HepG2 (cell line): ENCODE measurements at regions not wholly inside any gene's neighbourhood (a gene's known extent, or its start where the extent isn't known, plus 50 kb on each side); places are given as distances from the start of the nearest gene placed in this dataset.

ENCODE experiments used
- ATAC-seq: fragments of 200-7000 bp; cut with Tn5 transposase; 3 replicates; pipeline ENCODE4 v1.9.1; 2020; ENCODE audit warnings: mild to moderate bottlenecking, moderate library complexity
- BruUV-seq: library from RNA; stranded (reverse); fragments of 400-500 nt; replicated peaks from 2 replicates; lab custom pipeline; 2021; lab: Mats Ljungman, UMichigan
- CTCF ChIA-PET: fragments of 300-600 bp; formaldehyde crosslinking; extraction: SDS; loops from one replicate; lab custom pipeline; 2021; ENCODE audit warnings: low total read pairs, inconsistent platforms, low intra/inter-chr PET ratio; lab: Yijun Ruan, JAX
- POLR2A ChIA-PET: fragments of 350-600 bp; sonication (Branson Sonifier 250); formaldehyde crosslinking; loops from one replicate; lab custom pipeline; 2020; ENCODE audit warnings: antibody characterized with exemption, inconsistent platforms; lab: Yijun Ruan, JAX
- DNase-seq: peaks from one replicate; pipeline ENCODE4 v3.0.0-alpha.2; 2015; ENCODE audit warnings: low spot score
- FAIRE-seq: peaks from 3 replicates; lab custom pipeline; 2011; peaks lifted over from hg19 to GRCh38; lab: Jason Lieb, UNC
- H2AFZ ChIP-seq: one replicate; pipeline ENCODE4 v1.6.1; 2011; ENCODE audit warnings: low read length, inconsistent platforms
- H3K27ac ChIP-seq: fragments of 300-600 bp; 3 replicates; pipeline ENCODE4 v1.8.0; 2011; ENCODE audit warnings: mixed run types, mild to moderate bottlenecking, mixed read lengths, low read length, inconsistent platforms; ENCODE audit not compliant: insufficient read depth; ENCODE audit errors: extremely low read length
- H3K27me3 ChIP-seq, 2 experiments: fragments of 200-600 bp in 1 of 2; 2 replicates in 1 of 2; 3 replicates in 1 of 2; pipeline versions ENCODE4 v1.6.0 to v1.8.0; 2011; ENCODE audit warnings: low read length in 2 of 2, mild to moderate bottlenecking in 2 of 2, moderate library complexity in 2 of 2, inconsistent platforms in 1 of 2; ENCODE audit not compliant: insufficient read depth in 2 of 2, control insufficient read depth in 1 of 2
- H3K36me3 ChIP-seq, 2 experiments: fragments of 200-600 bp in 1 of 2; replicated peaks in 1 of 2; 2 replicates in 1 of 2; 3 replicates in 1 of 2; pipeline versions ENCODE4 v1.5.1 to v1.8.0; 2011; ENCODE audit warnings: low read length in 2 of 2, inconsistent platforms in 1 of 2; ENCODE audit not compliant: insufficient read depth in 2 of 2, control insufficient read depth in 1 of 2
- H3K4me1 ChIP-seq: 2 replicates; pipeline ENCODE4 v1.5.1; 2012; ENCODE audit warnings: low read length, inconsistent platforms; ENCODE audit not compliant: insufficient read depth
- H3K4me2 ChIP-seq: 2 replicates; pipeline ENCODE4 v1.6.0; 2011; ENCODE audit warnings: low read depth, low read length, inconsistent platforms
- H3K4me3 ChIP-seq, 3 experiments: fragments of 200-600 bp in 1 of 3; sonication (generic), shearing (Covaris generic) in 1 of 3; replicated peaks in 1 of 3; 2 replicates each; pipeline ENCODE4 v1.5.1; 2011 to 2016; ENCODE audit warnings: low read length in 3 of 3, inconsistent platforms in 2 of 3, low read depth in 2 of 3, mild to moderate bottlenecking in 2 of 3, control low read depth in 1 of 3, mixed read lengths in 1 of 3; ENCODE audit not compliant: insufficient read depth in 1 of 3
- H3K79me2 ChIP-seq: one replicate; pipeline ENCODE4 v1.6.1; 2011; ENCODE audit warnings: low read length, inconsistent platforms; ENCODE audit not compliant: insufficient read depth
- H3K9ac ChIP-seq: 2 replicates; pipeline ENCODE4 v1.6.0; 2011; ENCODE audit warnings: mild to moderate bottlenecking, low read depth, low read length, inconsistent platforms; ENCODE audit not compliant: insufficient read depth
- H3K9me3 ChIP-seq: 2 replicates; pipeline ENCODE4 v1.5.1; 2012; ENCODE audit warnings: mild to moderate bottlenecking, low read length
- H4K20me1 ChIP-seq: 2 replicates; pipeline ENCODE4 v1.6.0; 2011; ENCODE audit warnings: inconsistent platforms, mild to moderate bottlenecking, low read length, moderate library complexity; ENCODE audit not compliant: insufficient read depth
- ATF7-NPFF ChIP-seq: sonication (generic); formaldehyde crosslinking; IDR thresholded peaks from 2 replicates; pipeline ENCODE4 v1.8.1; 2023; ENCODE audit warnings: mild to moderate bottlenecking, low read depth, missing genetic modification reagents, moderate library complexity
- CBX5 ChIP-seq: sonication (generic); formaldehyde crosslinking; IDR thresholded peaks from 2 replicates; pipeline ENCODE4 v1.4.0; 2020; ENCODE audit warnings: missing genetic modification reagents, borderline replicate concordance
- HDAC1 ChIP-seq: sonication (generic); formaldehyde crosslinking; IDR thresholded peaks from 2 replicates; pipeline ENCODE4 v1.5.1; 2020; ENCODE audit warnings: mild to moderate bottlenecking, missing genetic modification reagents
- MED1 ChIP-seq: sonication (generic); formaldehyde crosslinking; IDR thresholded peaks from 2 replicates; pipeline ENCODE4 v1.4.0; 2020; ENCODE audit warnings: missing genetic modification reagents
- NCOA2 ChIP-seq: sonication (generic); formaldehyde crosslinking; IDR thresholded peaks from 2 replicates; pipeline ENCODE4 v1.8.0; 2022; ENCODE audit warnings: inconsistent platforms
- NFE2L2 ChIP-seq: fragments of 150-350 bp; IDR thresholded peaks from 2 replicates; pipeline ENCODE4 v1.6.1; 2014; ENCODE audit warnings: low read length
- NFRKB ChIP-seq: fragments of 450-650 bp; IDR thresholded peaks from 2 replicates; pipeline ENCODE4 v1.6.1; 2017
- RFX5 ChIP-seq: IDR thresholded peaks from 2 replicates; pipeline ENCODE4 v1.6.1; 2011; ENCODE audit warnings: low read depth, low read length, improper control_type of control experiment
- SP4 ChIP-seq: sonication (generic); formaldehyde crosslinking; IDR thresholded peaks from 2 replicates; pipeline ENCODE4 v1.8.1; 2023; ENCODE audit warnings: mild to moderate bottlenecking, missing genetic modification reagents
- TARDBP ChIP-seq: sonication (generic); formaldehyde crosslinking; IDR thresholded peaks from 2 replicates; pipeline ENCODE4 v1.8.0; 2022; ENCODE audit warnings: mild to moderate bottlenecking, missing genetic modification reagents
- TBX3 ChIP-seq: fragments of 450-650 bp; IDR thresholded peaks from 2 replicates; pipeline ENCODE4 v1.6.1; 2017; ENCODE audit warnings: antibody characterized with exemption, mild to moderate bottlenecking, inconsistent platforms, borderline replicate concordance
- ZFP62 ChIP-seq: sonication (generic); formaldehyde crosslinking; IDR thresholded peaks from 2 replicates; pipeline ENCODE4 v1.4.0; 2020; ENCODE audit warnings: missing genetic modification reagents
- ZNF558 ChIP-seq: sonication (generic); formaldehyde crosslinking; IDR thresholded peaks from 2 replicates; pipeline ENCODE4 v1.9.0; 2022; ENCODE audit warnings: mild to moderate bottlenecking, missing genetic modification reagents, borderline replicate concordance
- ZNF576 ChIP-seq: sonication (generic); formaldehyde crosslinking; IDR thresholded peaks from 2 replicates; pipeline ENCODE4 v1.4.0; 2020; ENCODE audit warnings: mild to moderate bottlenecking, missing genetic modification reagents
- WGBS: methylation state at CpG from one replicate; pipeline ENCODE4 v1.1.6; 2017; ENCODE audit warnings: low lambda C conversion rate; 5-methylcytosine and 5-hydroxymethylcytosine counted together
- in situ Hi-C: cut with HindIII; loops from 2 replicates; pipeline ENCODE4 v1.10.0; 2017; ENCODE audit warnings: low pct_unique_long_range_greater_than_20kb; ENCODE audit not compliant: extremely low pct_ligation_motif_present
- intact Hi-C: fragments of 100-400 bp; cut with micrococcal nuclease; formaldehyde crosslinking; loops from one replicate; pipeline ENCODE4 v1.10.0; 2022; ENCODE audit not compliant: unreplicated experiment
- TF ChIP-seq, protein P1 (sequence below): sonication (generic); formaldehyde crosslinking; IDR thresholded peaks from 2 replicates; pipeline ENCODE4 v1.5.0; 2020; ENCODE audit warnings: mild to moderate bottlenecking, missing genetic modification reagents, moderate library complexity
- TF ChIP-seq, protein P2 (sequence below): sonication (generic); formaldehyde crosslinking; IDR thresholded peaks from 2 replicates; pipeline ENCODE4 v1.4.0; 2020; ENCODE audit warnings: missing genetic modification reagents

DNA sequence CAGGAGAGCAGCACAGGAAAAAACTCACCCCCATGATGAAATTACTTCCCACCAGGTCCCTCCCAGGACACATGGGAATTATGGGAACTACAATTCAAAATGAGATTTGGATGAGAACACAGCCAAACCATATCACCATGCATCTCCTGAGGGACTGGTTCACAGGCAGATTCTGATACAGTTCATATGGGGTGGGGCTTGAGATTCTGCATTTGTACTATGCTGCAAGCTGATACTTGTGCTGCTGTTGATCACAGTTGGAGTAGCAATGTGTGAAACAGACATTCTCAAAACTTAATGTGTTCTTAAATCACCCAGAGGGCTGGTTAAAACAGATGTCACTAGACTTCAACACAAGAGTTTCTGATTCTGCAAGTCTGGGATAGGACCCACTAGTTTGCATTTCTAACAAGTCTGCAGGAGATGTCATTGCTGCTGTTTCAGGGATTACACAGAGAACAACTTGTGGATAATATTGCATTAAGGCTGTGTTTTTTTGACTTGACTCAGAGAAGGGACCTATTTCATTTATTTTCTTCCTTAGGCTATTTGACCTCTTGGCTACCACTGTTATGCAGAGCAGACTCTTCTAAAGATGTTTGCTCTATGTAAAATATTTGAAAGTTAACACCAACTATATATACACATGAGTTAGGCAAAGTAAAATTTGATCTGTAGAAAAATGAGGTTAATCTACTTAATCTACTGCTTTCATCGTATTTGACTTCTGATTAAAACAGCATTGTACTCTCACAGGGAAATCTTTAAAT lies 194.2 kb upstream of the CNTN3 start:
- intact Hi-C loops (no loop called here), in situ Hi-C loops (no loop called here)
- no TSS peak for BruUV-seq
- Histone ChIP-seq H3K79me2 (no peaks in the 10 kb centered on the region), H3K4me3 (no peak overlapping the region), H3K4me1 (no peaks in the 10 kb centered on the region), H3K36me3 (no peaks in the 10 kb centered on the region), H3K9ac (no peak overlapping the region), H3K9me3 (peaks cover 17% of the 10 kb centered on the region; the same call in 1 of the 2 replicates), H3K4me2 (no peak overlapping the region), H2AFZ (no peak overlapping the region), H3K27ac (no peak overlapping the region), H3K27me3 (no peaks in the 10 kb centered on the region), H4K20me1 (no peaks in the 10 kb centered on the region)
- ATAC-seq: no peak
- FAIRE-seq: no peak
- TF ChIP-seq NFE2L2 (no peak), SP4 (no peak), ZFP62 (CRISPR knock-in tag) (no peak)
- 2% methylated on average over 1 of the region's 1 CpG for WGBS
- POLR2A ChIA-PET: no interaction called here
- DNase-seq: no peak
- CTCF ChIA-PET: no interaction called here

DNA sequence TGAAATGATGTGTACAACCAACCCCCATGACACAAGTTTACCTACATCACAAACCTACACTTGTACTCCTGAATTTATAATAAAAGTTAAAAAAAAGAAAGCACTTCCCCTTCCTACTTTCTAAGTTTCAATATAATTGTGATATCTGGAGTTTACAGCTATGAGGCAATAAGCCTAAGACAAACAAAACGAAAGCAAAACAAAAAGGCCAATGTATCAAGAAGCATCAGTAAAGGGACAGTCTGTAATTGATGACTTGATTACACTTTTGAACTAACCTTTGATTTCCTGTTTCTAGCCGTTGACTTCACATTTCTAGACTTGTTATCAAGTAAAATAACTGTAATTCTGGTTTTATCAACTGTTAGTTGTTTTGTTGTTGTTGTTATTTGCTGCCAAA lies 187.5 kb upstream of the CNTN3 start:
- ChIA-PET POLR2A (no interaction called here), CTCF (no interaction called here)
- H4K20me1 ChIP-seq: no peaks in the 10 kb centered on the region
- H3K36me3 ChIP-seq: no peaks in the 10 kb centered on the region
- intact Hi-C loops: no loop called here
- H3K4me3 ChIP-seq: no peak overlapping the region
- no peak overlapping the region for H3K9ac ChIP-seq
- 0% methylated on average over 2 of the region's 2 CpGs for WGBS
- DNase-seq: no peak
- peaks cover 5% of the 10 kb centered on the region; the same call in 1 of the 2 replicates for H3K9me3 ChIP-seq
- no peak overlapping the region for H3K4me2 ChIP-seq
- ATAC-seq: no peak
- in situ Hi-C loops: no loop called here
- H3K4me1 ChIP-seq: no peaks in the 10 kb centered on the region
- no peak overlapping the region for H2AFZ ChIP-seq
- BruUV-seq: no TSS peak
- no peaks in the 10 kb centered on the region for H3K27me3 ChIP-seq
- H3K79me2 ChIP-seq: no peaks in the 10 kb centered on the region
- no peak overlapping the region for H3K27ac ChIP-seq
- FAIRE-seq: no peak
- no peak for TF ChIP-seq NCOA2 (CRISPR knock-in tag)
- TF ChIP-seq ATF7-NPFF (CRISPR knock-in tag): no peak
- no peak for TF ChIP-seq MED1
- TF ChIP-seq NFRKB: no peak
- TF ChIP-seq ZNF576 (CRISPR knock-in tag): no peak
- TF ChIP-seq TBX3: no peak
- TF ChIP-seq TARDBP: no peak
- TF ChIP-seq HDAC1 (CRISPR knock-in tag): no peak
- TF ChIP-seq, protein P1, sequence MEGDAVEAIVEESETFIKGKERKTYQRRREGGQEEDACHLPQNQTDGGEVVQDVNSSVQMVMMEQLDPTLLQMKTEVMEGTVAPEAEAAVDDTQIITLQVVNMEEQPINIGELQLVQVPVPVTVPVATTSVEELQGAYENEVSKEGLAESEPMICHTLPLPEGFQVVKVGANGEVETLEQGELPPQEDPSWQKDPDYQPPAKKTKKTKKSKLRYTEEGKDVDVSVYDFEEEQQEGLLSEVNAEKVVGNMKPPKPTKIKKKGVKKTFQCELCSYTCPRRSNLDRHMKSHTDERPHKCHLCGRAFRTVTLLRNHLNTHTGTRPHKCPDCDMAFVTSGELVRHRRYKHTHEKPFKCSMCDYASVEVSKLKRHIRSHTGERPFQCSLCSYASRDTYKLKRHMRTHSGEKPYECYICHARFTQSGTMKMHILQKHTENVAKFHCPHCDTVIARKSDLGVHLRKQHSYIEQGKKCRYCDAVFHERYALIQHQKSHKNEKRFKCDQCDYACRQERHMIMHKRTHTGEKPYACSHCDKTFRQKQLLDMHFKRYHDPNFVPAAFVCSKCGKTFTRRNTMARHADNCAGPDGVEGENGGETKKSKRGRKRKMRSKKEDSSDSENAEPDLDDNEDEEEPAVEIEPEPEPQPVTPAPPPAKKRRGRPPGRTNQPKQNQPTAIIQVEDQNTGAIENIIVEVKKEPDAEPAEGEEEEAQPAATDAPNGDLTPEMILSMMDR (CRISPR knock-in tag): no peak
- TF ChIP-seq, protein P2, sequence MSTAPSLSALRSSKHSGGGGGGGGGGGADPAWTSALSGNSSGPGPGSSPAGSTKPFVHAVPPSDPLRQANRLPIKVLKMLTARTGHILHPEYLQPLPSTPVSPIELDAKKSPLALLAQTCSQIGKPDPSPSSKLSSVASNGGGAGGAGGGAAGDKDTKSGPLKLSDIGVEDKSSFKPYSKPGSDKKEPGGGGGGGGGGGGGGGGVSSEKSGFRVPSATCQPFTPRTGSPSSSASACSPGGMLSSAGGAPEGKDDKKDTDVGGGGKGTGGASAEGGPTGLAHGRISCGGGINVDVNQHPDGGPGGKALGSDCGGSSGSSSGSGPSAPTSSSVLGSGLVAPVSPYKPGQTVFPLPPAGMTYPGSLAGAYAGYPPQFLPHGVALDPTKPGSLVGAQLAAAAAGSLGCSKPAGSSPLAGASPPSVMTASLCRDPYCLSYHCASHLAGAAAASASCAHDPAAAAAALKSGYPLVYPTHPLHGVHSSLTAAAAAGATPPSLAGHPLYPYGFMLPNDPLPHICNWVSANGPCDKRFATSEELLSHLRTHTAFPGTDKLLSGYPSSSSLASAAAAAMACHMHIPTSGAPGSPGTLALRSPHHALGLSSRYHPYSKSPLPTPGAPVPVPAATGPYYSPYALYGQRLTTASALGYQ (CRISPR knock-in tag): no peak
- TF ChIP-seq RFX5: no peak
- no peak for TF ChIP-seq ZNF558
- TF ChIP-seq CBX5 (CRISPR knock-in tag): no peak
